Activated CD4-positive, alpha-beta memory T cell treated with anti-CD3 and anti-CD28 coated beads for 36 hours (primary cell): ENCODE measurements at regions not wholly inside any gene's neighbourhood (a gene's known extent, or its start where the extent isn't known, plus 50 kb on each side); places are given as distances from the start of the nearest gene placed in this dataset.
"Not testable (repeated sequence)": the region's sequence is repeated elsewhere in the genome, so short reads cannot be mapped to it uniquely, and the experiment has no call there.

Experiments used
- CTCF ChIA-PET: fragments of 350-600 bp; sonication (Branson Sonifier 250); formaldehyde crosslinking; loops from one replicate; lab custom pipeline; 2021; ENCODE audit warnings: antibody characterized with exemption, inconsistent platforms; lab: Charles Lee
- POLR2A ChIA-PET: fragments of 350-600 bp; sonication (Branson Sonifier 250); formaldehyde crosslinking; loops from one replicate; lab custom pipeline; 2021; ENCODE audit warnings: antibody characterized with exemption; lab: Charles Lee
- DNase-seq: peaks from one replicate; pipeline ENCODE4 v3.0.0-alpha.2; 2020
- H3K27ac Mint-ChIP-seq: one replicate; pipeline ENCODE4 v1.8.0; 2021; ENCODE audit warnings: mixed read lengths
- H3K27me3 Mint-ChIP-seq: one replicate; pipeline ENCODE4 v1.8.0; 2021; ENCODE audit warnings: mixed read lengths
- H3K36me3 Mint-ChIP-seq: one replicate; pipeline ENCODE4 v1.8.0; 2021; ENCODE audit warnings: mixed read lengths
- H3K4me1 Mint-ChIP-seq: one replicate; pipeline ENCODE4 v1.8.0; 2021; ENCODE audit warnings: low read depth, mixed read lengths
- H3K4me3 Mint-ChIP-seq: one replicate; pipeline ENCODE4 v1.8.0; 2021; ENCODE audit warnings: mild to moderate bottlenecking, mixed read lengths
- H3K9me3 Mint-ChIP-seq: one replicate; pipeline ENCODE4 v1.8.0; 2021; ENCODE audit warnings: mixed read lengths
- intact Hi-C: fragments of 100-400 bp; cut with micrococcal nuclease; formaldehyde crosslinking; loops from one replicate; pipeline ENCODE4 v1.15.1; 2023

- H3K27ac Mint-ChIP-seq: no peak overlapping the region
- no peak for DNase-seq
- POLR2A ChIA-PET: no interaction called here
- intact Hi-C loops: no loop called here
- H3K9me3 Mint-ChIP-seq: peaks cover 31% of the 10 kb centered on the region
- CTCF ChIA-PET: no interaction called here
- no peak overlapping the region for H3K4me3 Mint-ChIP-seq
- no peaks in the 10 kb centered on the region for H3K36me3 Mint-ChIP-seq
- H3K27me3 Mint-ChIP-seq: no peaks in the 10 kb centered on the region
- H3K4me1 Mint-ChIP-seq: no peaks in the 10 kb centered on the region
Observed at GRCh38 chr12:60216226-60216625, 620.4 kb downstream of the SLC16A7 start.

GRCh38 chr12:60223242-60223641 lies 627.4 kb downstream of the SLC16A7 start:
- no peaks in the 10 kb centered on the region for H3K4me1 Mint-ChIP-seq
- DNase-seq: no peak
- H3K4me3 Mint-ChIP-seq: no peak overlapping the region
- intact Hi-C loops: no loop called here
- CTCF ChIA-PET: no interaction called here
- no peak overlapping the region for H3K27ac Mint-ChIP-seq
- peaks cover 4% of the 10 kb centered on the region for H3K9me3 Mint-ChIP-seq
- POLR2A ChIA-PET: no interaction called here
- no peaks in the 10 kb centered on the region for H3K36me3 Mint-ChIP-seq
- no peaks in the 10 kb centered on the region for H3K27me3 Mint-ChIP-seq

GRCh38 chr12:60225216-60226000 lies 629.6 kb downstream of the SLC16A7 start:
- no peak for DNase-seq
- H3K36me3 Mint-ChIP-seq: no peaks in the 10 kb centered on the region
- ChIA-PET CTCF (no interaction called here), POLR2A (no interaction called here)
- no peak overlapping the region for H3K4me3 Mint-ChIP-seq
- intact Hi-C loops: no loop called here
- peaks cover 4% of the 10 kb centered on the region for H3K9me3 Mint-ChIP-seq
- no peaks in the 10 kb centered on the region for H3K4me1 Mint-ChIP-seq
- no peak overlapping the region for H3K27ac Mint-ChIP-seq
- H3K27me3 Mint-ChIP-seq: no peaks in the 10 kb centered on the region

GRCh38 chr12:60227916-60228315 lies 632.1 kb downstream of the SLC16A7 start:
- H3K9me3 Mint-ChIP-seq: peaks cover 9% of the 10 kb centered on the region
- no peak for DNase-seq
- POLR2A ChIA-PET: no interaction called here
- CTCF ChIA-PET: no interaction called here
- intact Hi-C loops: no loop called here
- no peaks in the 10 kb centered on the region for H3K36me3 Mint-ChIP-seq
- no peaks in the 10 kb centered on the region for H3K27me3 Mint-ChIP-seq
- no peak overlapping the region for H3K27ac Mint-ChIP-seq
- no peak overlapping the region for H3K4me3 Mint-ChIP-seq
- H3K4me1 Mint-ChIP-seq: no peaks in the 10 kb centered on the region

GRCh38 chr12:60230056-60230455 lies 634.2 kb downstream of the SLC16A7 start:
- H3K9me3 Mint-ChIP-seq: peaks cover 9% of the 10 kb centered on the region
- no peak overlapping the region for H3K27ac Mint-ChIP-seq
- no peaks in the 10 kb centered on the region for H3K27me3 Mint-ChIP-seq
- ChIA-PET POLR2A (no interaction called here), CTCF (no interaction called here)
- intact Hi-C loops: no loop called here
- H3K36me3 Mint-ChIP-seq: no peaks in the 10 kb centered on the region
- no peaks in the 10 kb centered on the region for H3K4me1 Mint-ChIP-seq
- DNase-seq: no peak
- H3K4me3 Mint-ChIP-seq: no peak overlapping the region

GRCh38 chr12:60231303-60231702 lies 635.5 kb downstream of the SLC16A7 start:
- H3K9me3 Mint-ChIP-seq: peaks cover 9% of the 10 kb centered on the region
- H3K27ac Mint-ChIP-seq: no peak overlapping the region
- no peak overlapping the region for H3K4me3 Mint-ChIP-seq
- intact Hi-C loops: no loop called here
- H3K36me3 Mint-ChIP-seq: no peaks in the 10 kb centered on the region
- ChIA-PET POLR2A (no interaction called here), CTCF (no interaction called here)
- no peaks in the 10 kb centered on the region for H3K27me3 Mint-ChIP-seq
- H3K4me1 Mint-ChIP-seq: no peaks in the 10 kb centered on the region
- no peak for DNase-seq

GRCh38 chr12:60231976-60232907 lies 636.4 kb downstream of the SLC16A7 start:
- Mint-ChIP-seq H3K4me1 (no peaks in the 10 kb centered on the region), H3K36me3 (no peaks in the 10 kb centered on the region), H3K27ac (no peak overlapping the region), H3K4me3 (no peak overlapping the region), H3K27me3 (no peaks in the 10 kb centered on the region), H3K9me3 (peaks cover 10% of the 10 kb centered on the region)
- ChIA-PET CTCF (no interaction called here), POLR2A (no interaction called here)
- intact Hi-C loops: no loop called here
- DNase-seq: no peak

GRCh38 chr12:60234611-60235195 lies 638.9 kb downstream of the SLC16A7 start:
- intact Hi-C loops, POLR2A ChIA-PET, H3K4me3 Mint-ChIP-seq, H3K27ac Mint-ChIP-seq, DNase-seq, H3K36me3 Mint-ChIP-seq, H3K27me3 Mint-ChIP-seq, H3K4me1 Mint-ChIP-seq, CTCF ChIA-PET: not testable (repeated sequence)
- H3K9me3 Mint-ChIP-seq: peaks cover 21% of the 10 kb centered on the region

GRCh38 chr12:60235261-60235660 lies 639.4 kb downstream of the SLC16A7 start:
- no peaks in the 10 kb centered on the region for H3K27me3 Mint-ChIP-seq
- no peaks in the 10 kb centered on the region for H3K36me3 Mint-ChIP-seq
- peaks cover 21% of the 10 kb centered on the region for H3K9me3 Mint-ChIP-seq
- no peak overlapping the region for H3K4me3 Mint-ChIP-seq
- POLR2A ChIA-PET: no interaction called here
- H3K4me1 Mint-ChIP-seq: no peaks in the 10 kb centered on the region
- DNase-seq: no peak
- CTCF ChIA-PET: no interaction called here
- no peak overlapping the region for H3K27ac Mint-ChIP-seq
- intact Hi-C loops: no loop called here

GRCh38 chr12:60236416-60236815 lies 640.6 kb downstream of the SLC16A7 start:
- H3K36me3 Mint-ChIP-seq, intact Hi-C loops, DNase-seq, H3K4me1 Mint-ChIP-seq, H3K27ac Mint-ChIP-seq, H3K4me3 Mint-ChIP-seq, CTCF ChIA-PET, H3K27me3 Mint-ChIP-seq, POLR2A ChIA-PET: not testable (repeated sequence)
- peaks cover 17% of the 10 kb centered on the region for H3K9me3 Mint-ChIP-seq

GRCh38 chr12:60240891-60241290 lies 645.1 kb downstream of the SLC16A7 start:
- Mint-ChIP-seq H3K36me3 (no peaks in the 10 kb centered on the region), H3K9me3 (peaks cover 17% of the 10 kb centered on the region), H3K4me3 (no peak overlapping the region), H3K4me1 (no peaks in the 10 kb centered on the region), H3K27me3 (no peaks in the 10 kb centered on the region), H3K27ac (no peak overlapping the region)
- ChIA-PET CTCF (no interaction called here), POLR2A (no interaction called here)
- no peak for DNase-seq
- intact Hi-C loops: no loop called here

- DNase-seq: no peak
- Mint-ChIP-seq H3K9me3 (no peaks in the 10 kb centered on the region), H3K27me3 (no peaks in the 10 kb centered on the region), H3K27ac (no peak overlapping the region), H3K4me3 (no peak overlapping the region), H3K4me1 (no peaks in the 10 kb centered on the region), H3K36me3 (no peaks in the 10 kb centered on the region)
- intact Hi-C loops: no loop called here
- POLR2A ChIA-PET: no interaction called here
- CTCF ChIA-PET: interaction anchor here (0.5 kb wide), 1 partner anchor 78 kb away, joined by 4 read pairs; no protein-coding TSS in a partner anchor
Observed at GRCh38 chr12:60251091-60251490, 655.3 kb downstream of the SLC16A7 start.
